Mesenchymal stem cell (in vitro differentiated cells and primary cell): ENCODE measurements at regions not wholly inside any gene's neighbourhood (a gene's known extent, or its start where the extent isn't known, plus 50 kb on each side); places are given as distances from the start of the nearest gene placed in this dataset.
A peak's percentile ranks its signal among the peaks of the same experiment; 100 is the strongest.

Source experiments
- DNase-seq: peaks from one replicate; pipeline ENCODE4 v3.0.0-alpha.2; 2013
- H2AFZ ChIP-seq: one replicate; pipeline ENCODE4 v1.6.1; 2013; ENCODE audit warnings: low read depth, mild to moderate bottlenecking, control low read depth, inconsistent platforms, low read length, moderate library complexity
- H2AK5ac ChIP-seq: 2 replicates; pipeline ENCODE4 v1.6.1; 2013; ENCODE audit warnings: low read length, moderate library complexity, mild to moderate bottlenecking, inconsistent platforms; ENCODE audit not compliant: severe bottlenecking
- H2BK120ac ChIP-seq: one replicate; pipeline ENCODE4 v1.6.1; 2013; ENCODE audit warnings: low read depth, mild to moderate bottlenecking, inconsistent platforms, low read length, moderate library complexity
- H2BK12ac ChIP-seq, 2 experiments: one replicate each; pipeline ENCODE4 v1.6.1; 2013; ENCODE audit warnings: inconsistent platforms in 2 of 2, low read length in 2 of 2, mild to moderate bottlenecking in 2 of 2, moderate library complexity in 2 of 2, control low read depth in 1 of 2
- H2BK15ac ChIP-seq: one replicate; pipeline ENCODE4 v1.6.1; 2013; ENCODE audit warnings: mild to moderate bottlenecking, low read depth, inconsistent platforms; ENCODE audit not compliant: poor library complexity, severe bottlenecking
- H2BK5ac ChIP-seq: 2 replicates; pipeline ENCODE4 v1.6.1; 2013; ENCODE audit warnings: low read depth, mild to moderate bottlenecking, low read length, control low read depth, inconsistent platforms; ENCODE audit not compliant: poor library complexity, severe bottlenecking
- H3K14ac ChIP-seq, 2 experiments: one replicate each; pipeline ENCODE4 v1.6.1; 2013; ENCODE audit warnings: inconsistent platforms in 2 of 2, low read length in 2 of 2, control low read depth in 1 of 2, mild to moderate bottlenecking in 1 of 2, moderate library complexity in 1 of 2
- H3K18ac ChIP-seq, 2 experiments: one replicate each; pipeline ENCODE4 v1.6.1; 2013; ENCODE audit warnings: inconsistent platforms in 2 of 2, low read length in 2 of 2, control low read depth in 1 of 2, low read depth in 1 of 2, mild to moderate bottlenecking in 1 of 2
- H3K23ac ChIP-seq, 2 experiments: one replicate each; pipeline ENCODE4 v1.6.1; 2013; ENCODE audit warnings: inconsistent platforms in 2 of 2, low read length in 2 of 2, mild to moderate bottlenecking in 2 of 2, moderate library complexity in 2 of 2, control low read depth in 1 of 2
- H3K27ac ChIP-seq: 2 replicates; pipeline ENCODE4 v1.5.1; 2013; ENCODE audit warnings: mild to moderate bottlenecking, moderate library complexity, low read length, control low read depth, inconsistent platforms; ENCODE audit not compliant: poor library complexity, severe bottlenecking
- H3K27me3 ChIP-seq, 2 experiments: 2 replicates each; pipeline versions ENCODE4 v1.6.1 to v1.7.0; 2013; ENCODE audit warnings: low read length in 2 of 2, mild to moderate bottlenecking in 2 of 2, moderate library complexity in 2 of 2, control low read depth in 1 of 2, inconsistent platforms in 1 of 2; ENCODE audit not compliant: control insufficient read depth in 1 of 2, insufficient read depth in 1 of 2
- H3K36me3 ChIP-seq, 2 experiments: 2 replicates each; pipeline versions ENCODE4 v1.6.1 to v1.7.0; 2013; ENCODE audit warnings: low read length in 2 of 2, control low read depth in 1 of 2, inconsistent platforms in 1 of 2, low read depth in 1 of 2, mild to moderate bottlenecking in 1 of 2; ENCODE audit not compliant: insufficient read depth in 2 of 2, control insufficient read depth in 1 of 2
- H3K4ac ChIP-seq, 2 experiments: one replicate each; pipeline ENCODE4 v1.6.1; 2013; ENCODE audit warnings: inconsistent platforms in 2 of 2, low read length in 2 of 2, mild to moderate bottlenecking in 2 of 2, moderate library complexity in 2 of 2, control low read depth in 1 of 2, low read depth in 1 of 2
- H3K4me1 ChIP-seq: 2 replicates; pipeline ENCODE4 v1.6.1; 2013; ENCODE audit warnings: low read depth, low read length, control low read depth; ENCODE audit not compliant: control insufficient read depth, insufficient read depth
- H3K4me2 ChIP-seq: 2 replicates; pipeline ENCODE4 v1.6.1; 2013; ENCODE audit warnings: low read length, mild to moderate bottlenecking, inconsistent platforms; ENCODE audit not compliant: poor library complexity, severe bottlenecking
- H3K4me3 ChIP-seq, 2 experiments: 2 replicates each; pipeline versions ENCODE4 v1.5.1 to v1.7.0; 2013; ENCODE audit warnings: low read length in 2 of 2, mild to moderate bottlenecking in 2 of 2, control low read depth in 1 of 2, low read depth in 1 of 2; ENCODE audit not compliant: insufficient read depth in 1 of 2
- H3K79me1 ChIP-seq: replicated peaks from 2 replicates; pipeline ENCODE4 v1.6.1; 2013; ENCODE audit warnings: mild to moderate bottlenecking, control low read depth, low read length, inconsistent platforms; ENCODE audit not compliant: poor library complexity, severe bottlenecking
- H3K9ac ChIP-seq: 2 replicates; pipeline ENCODE4 v1.7.0; 2013; ENCODE audit warnings: mild to moderate bottlenecking, low read length, moderate library complexity
- H3K9me3 ChIP-seq: 2 replicates; pipeline ENCODE4 v1.7.0; 2013; ENCODE audit warnings: mild to moderate bottlenecking, low read length; ENCODE audit not compliant: control insufficient read depth
- H4K8ac ChIP-seq: one replicate; pipeline ENCODE4 v1.6.1; 2013; ENCODE audit warnings: inconsistent platforms, mild to moderate bottlenecking, low read length, moderate library complexity
- H4K91ac ChIP-seq: one replicate; pipeline ENCODE4 v1.6.1; 2013; ENCODE audit warnings: mild to moderate bottlenecking, low read length, inconsistent platforms
- WGBS: methylation state at CpG from one replicate; pipeline ENCODE4 v1.1.7; 2013; ENCODE audit warnings: mixed read lengths; 5-methylcytosine and 5-hydroxymethylcytosine counted together

- Histone ChIP-seq H3K79me1 (no peaks in the 10 kb centered on the region), H2BK15ac (no peak overlapping the region), H3K18ac (no peak overlapping the region), H3K36me3 (no peaks in the 10 kb centered on the region), H4K8ac (no peak overlapping the region), H2AFZ (no peak overlapping the region), H3K27me3 (no peaks in the 10 kb centered on the region), H3K23ac (no peak overlapping the region), H2BK12ac (no peak overlapping the region), H3K27ac (no peak overlapping the region), H2AK5ac (no peak overlapping the region), H3K4me1 (no peaks in the 10 kb centered on the region), H3K4me3 (no peak overlapping the region), H3K4me2 (no peak overlapping the region), H3K14ac (no peak overlapping the region), H4K91ac (no peak overlapping the region), H3K9ac (no peak overlapping the region), H3K9me3 (no peaks in the 10 kb centered on the region), H2BK5ac (peak overlapping the region; percentile 19), H3K4ac (no peak overlapping the region), H2BK120ac (no peak overlapping the region)
- DNase-seq, result no peak
- 39% methylated on average over 1 of the region's 1 CpG for WGBS
These were observed 124.1 kb upstream of the GOLGA6L6 start for GRCh38 chr15:20665653-20666052.

- Histone ChIP-seq H3K4me1 (no peaks in the 10 kb centered on the region), H2BK5ac (no peak overlapping the region), H2BK12ac (no peak overlapping the region), H2AFZ (no peak overlapping the region), H2AK5ac (no peak overlapping the region), H3K27me3 (no peaks in the 10 kb centered on the region), H2BK120ac (no peak overlapping the region), H2BK15ac (no peak overlapping the region), H3K18ac (no peak overlapping the region), H4K8ac (no peak overlapping the region), H3K9me3 (no peaks in the 10 kb centered on the region), H3K36me3 (no peaks in the 10 kb centered on the region), H4K91ac (no peak overlapping the region), H3K9ac (no peak overlapping the region), H3K23ac (no peak overlapping the region), H3K4me3 (no peak overlapping the region), H3K4ac (no peak overlapping the region), H3K79me1 (no peaks in the 10 kb centered on the region), H3K14ac (no peak overlapping the region), H3K27ac (no peak overlapping the region), H3K4me2 (no peak overlapping the region)
- no peak for DNase-seq
- 78% methylated on average over 6 of the region's 8 CpGs for WGBS
These were observed 117.7 kb upstream of the GOLGA6L6 start for GRCh38 chr15:20659265-20659664.

GRCh38 chr15:20658024-20658423 lies 116.4 kb upstream of the GOLGA6L6 start:
- Histone ChIP-seq H3K27me3 (no peaks in the 10 kb centered on the region), H2BK120ac (no peak overlapping the region), H4K8ac (no peak overlapping the region), H3K27ac (no peak overlapping the region), H3K18ac (no peak overlapping the region), H2BK5ac (no peak overlapping the region), H3K79me1 (no peaks in the 10 kb centered on the region), H3K4me3 (no peak overlapping the region), H2AK5ac (no peak overlapping the region), H2BK12ac (no peak overlapping the region), H3K4me2 (no peak overlapping the region), H3K9ac (no peak overlapping the region), H2BK15ac (no peak overlapping the region), H4K91ac (no peak overlapping the region), H3K23ac (no peak overlapping the region), H3K4me1 (no peaks in the 10 kb centered on the region), H3K4ac (no peak overlapping the region), H3K9me3 (no peaks in the 10 kb centered on the region), H3K36me3 (no peaks in the 10 kb centered on the region), H2AFZ (no peak overlapping the region), H3K14ac (no peak overlapping the region)
- WGBS, result 49% methylated on average over 5 of the region's 5 CpGs
- DNase-seq, result no peak

GRCh38 chr15:20657084-20657483 lies 115.5 kb upstream of the GOLGA6L6 start:
- Histone ChIP-seq H3K9ac (no peak overlapping the region), H3K23ac (no peak overlapping the region), H4K91ac (no peak overlapping the region), H2BK120ac (no peak overlapping the region), H3K79me1 (no peaks in the 10 kb centered on the region), H3K36me3 (no peaks in the 10 kb centered on the region), H3K9me3 (no peaks in the 10 kb centered on the region), H3K27ac (no peak overlapping the region), H2BK15ac (no peak overlapping the region), H3K4ac (no peak overlapping the region), H3K4me1 (no peaks in the 10 kb centered on the region), H3K14ac (no peak overlapping the region), H2BK5ac (no peak overlapping the region), H3K4me3 (no peak overlapping the region), H2AFZ (no peak overlapping the region), H3K27me3 (no peaks in the 10 kb centered on the region), H2BK12ac (no peak overlapping the region), H4K8ac (no peak overlapping the region), H3K18ac (no peak overlapping the region), H3K4me2 (no peak overlapping the region), H2AK5ac (no peak overlapping the region)
- DNase-seq, result no peak
- WGBS, result 100% methylated on average over 1 of the region's 1 CpG
